ENCODE measurements at regions not wholly inside any gene's neighbourhood (a gene's known extent, or its start where the extent isn't known, plus 50 kb on each side); places are given as distances from the start of the nearest gene placed in this dataset.
A peak's percentile ranks its signal among the peaks of the same experiment; 100 is the strongest.
"Not testable (repeated sequence)": the region's sequence is repeated elsewhere in the genome, so short reads cannot be mapped to it uniquely, and the experiment has no call there.

GRCh38 chr10:28354511-28354910 lies 51.6 kb upstream of the MPP7 start:
- Mint-ChIP-seq H3K4me3 (no peak overlapping the region), H3K9me3 (no peaks in the 10 kb centered on the region), H3K27me3 (no peaks in the 10 kb centered on the region), H3K36me3 (no peaks in the 10 kb centered on the region), H3K4me1 (peaks cover 6% of the 10 kb centered on the region), H3K27ac (no peak overlapping the region)

GRCh38 chr10:28355376-28355775 lies 52.5 kb upstream of the MPP7 start:
- no peaks in the 10 kb centered on the region for H3K9me3 Mint-ChIP-seq
- no peaks in the 10 kb centered on the region for H3K36me3 Mint-ChIP-seq
- peaks cover 6% of the 10 kb centered on the region for H3K4me1 Mint-ChIP-seq
- no peak overlapping the region for H3K4me3 Mint-ChIP-seq
- H3K27me3 Mint-ChIP-seq, result no peaks in the 10 kb centered on the region
- no peak overlapping the region for H3K27ac Mint-ChIP-seq

- Mint-ChIP-seq H3K36me3 (no peaks in the 10 kb centered on the region), H3K27ac (peak overlapping the region; percentile 70), H3K4me3 (no peak overlapping the region), H3K27me3 (no peaks in the 10 kb centered on the region), H3K4me1 (peaks cover 18% of the 10 kb centered on the region), H3K9me3 (no peaks in the 10 kb centered on the region)
These were observed 56.5 kb upstream of the MPP7 start for GRCh38 chr10:28359334-28359733.

GRCh38 chr10:28360175-28360574 lies 57.3 kb upstream of the MPP7 start:
- Mint-ChIP-seq H3K27ac (no peak overlapping the region), H3K36me3 (no peaks in the 10 kb centered on the region), H3K9me3 (no peaks in the 10 kb centered on the region), H3K4me3 (no peak overlapping the region), H3K4me1 (peaks cover 22% of the 10 kb centered on the region), H3K27me3 (no peaks in the 10 kb centered on the region)

GRCh38 chr10:28363376-28363775 lies 60.5 kb upstream of the MPP7 start:
- Mint-ChIP-seq H3K4me1 (peaks cover 43% of the 10 kb centered on the region), H3K27ac (no peak overlapping the region)

GRCh38 chr10:28365840-28366239 lies 63.0 kb upstream of the MPP7 start:
- Mint-ChIP-seq H3K27me3 (no peaks in the 10 kb centered on the region), H3K9me3 (no peaks in the 10 kb centered on the region), H3K4me3 (peak overlapping the region; percentile 74), H3K4me1 (peaks cover 62% of the 10 kb centered on the region), H3K27ac (peak overlapping the region; percentile 98), H3K36me3 (no peaks in the 10 kb centered on the region)

More at GRCh38 chr10:28363376-28363775, 60.5 kb upstream of the MPP7 start:
- H3K27me3 Mint-ChIP-seq, result no peaks in the 10 kb centered on the region
- H3K9me3 Mint-ChIP-seq, result no peaks in the 10 kb centered on the region
- H3K4me3 Mint-ChIP-seq, result no peak overlapping the region
- H3K36me3 Mint-ChIP-seq, result no peaks in the 10 kb centered on the region

GRCh38 chr10:28366994-28367393 lies 64.1 kb upstream of the MPP7 start:
- Mint-ChIP-seq H3K4me3 (no peak overlapping the region), H3K36me3 (no peaks in the 10 kb centered on the region), H3K27me3 (no peaks in the 10 kb centered on the region), H3K9me3 (no peaks in the 10 kb centered on the region), H3K27ac (peak overlapping the region; percentile 83), H3K4me1 (peaks cover 69% of the 10 kb centered on the region)

- Mint-ChIP-seq H3K27me3 (no peaks in the 10 kb centered on the region), H3K27ac (peak overlapping the region; percentile 87), H3K9me3 (no peaks in the 10 kb centered on the region), H3K36me3 (no peaks in the 10 kb centered on the region), H3K4me3 (peak overlapping the region; percentile 77), H3K4me1 (peaks cover 69% of the 10 kb centered on the region)
These were observed 64.5 kb upstream of the MPP7 start for GRCh38 chr10:28367413-28367812.

GRCh38 chr10:28367929-28368484 lies 65.1 kb upstream of the MPP7 start:
- Mint-ChIP-seq H3K4me1 (peaks cover 69% of the 10 kb centered on the region), H3K36me3 (no peaks in the 10 kb centered on the region), H3K4me3 (peak overlapping the region; percentile 77), H3K27ac (peak overlapping the region; percentile 87), H3K9me3 (no peaks in the 10 kb centered on the region), H3K27me3 (no peaks in the 10 kb centered on the region)

GRCh38 chr10:28370107-28370835 lies 67.4 kb upstream of the MPP7 start:
- H3K4me3 Mint-ChIP-seq, result no peak overlapping the region
- H3K9me3 Mint-ChIP-seq, result no peaks in the 10 kb centered on the region
- peaks cover 65% of the 10 kb centered on the region for H3K4me1 Mint-ChIP-seq
- no peaks in the 10 kb centered on the region for H3K36me3 Mint-ChIP-seq
- H3K27me3 Mint-ChIP-seq, result no peaks in the 10 kb centered on the region
- no peak overlapping the region for H3K27ac Mint-ChIP-seq

- H3K27ac Mint-ChIP-seq, H3K27me3 Mint-ChIP-seq, H3K4me3 Mint-ChIP-seq, H3K9me3 Mint-ChIP-seq, H3K36me3 Mint-ChIP-seq: not testable (repeated sequence)
- H3K4me1 Mint-ChIP-seq, result peaks cover 60% of the 10 kb centered on the region
These were observed 68.8 kb upstream of the MPP7 start for GRCh38 chr10:28371638-28372037.

- Mint-ChIP-seq H3K36me3 (no peaks in the 10 kb centered on the region), H3K4me1 (peaks cover 50% of the 10 kb centered on the region), H3K4me3 (no peak overlapping the region), H3K27me3 (no peaks in the 10 kb centered on the region), H3K27ac (no peak overlapping the region), H3K9me3 (no peaks in the 10 kb centered on the region)
These were observed 71.2 kb upstream of the MPP7 start for GRCh38 chr10:28374036-28374435.

GRCh38 chr10:28375399-28376354 lies 72.8 kb upstream of the MPP7 start:
- peaks cover 51% of the 10 kb centered on the region for H3K4me1 Mint-ChIP-seq
- no peak overlapping the region for H3K4me3 Mint-ChIP-seq
- H3K27ac Mint-ChIP-seq, result peak overlapping the region; percentile 1
- H3K27me3 Mint-ChIP-seq, result no peaks in the 10 kb centered on the region
- no peaks in the 10 kb centered on the region for H3K9me3 Mint-ChIP-seq
- no peaks in the 10 kb centered on the region for H3K36me3 Mint-ChIP-seq

GRCh38 chr10:28378986-28379585 lies 76.2 kb upstream of the MPP7 start:
- peaks cover 47% of the 10 kb centered on the region for H3K4me1 Mint-ChIP-seq
- H3K9me3 Mint-ChIP-seq, result no peaks in the 10 kb centered on the region
- no peaks in the 10 kb centered on the region for H3K36me3 Mint-ChIP-seq
- H3K27ac Mint-ChIP-seq, result no peak overlapping the region
- H3K4me3 Mint-ChIP-seq, result no peak overlapping the region
- H3K27me3 Mint-ChIP-seq, result no peaks in the 10 kb centered on the region

- H3K9me3 Mint-ChIP-seq, result no peaks in the 10 kb centered on the region
- no peaks in the 10 kb centered on the region for H3K27me3 Mint-ChIP-seq
- no peak overlapping the region for H3K27ac Mint-ChIP-seq
- peaks cover 38% of the 10 kb centered on the region for H3K4me1 Mint-ChIP-seq
- H3K36me3 Mint-ChIP-seq, result no peaks in the 10 kb centered on the region
- no peak overlapping the region for H3K4me3 Mint-ChIP-seq
These were observed 78.6 kb upstream of the MPP7 start for GRCh38 chr10:28381466-28381865.
